ENCODE measurements at regions not wholly inside any gene's neighbourhood (a gene's known extent, or its start where the extent isn't known, plus 50 kb on each side); places are given as distances from the start of the nearest gene placed in this dataset.

GRCh38 chr10:107727767-107728317, 563.3 kb upstream of the SORCS1 start:
- DNase-seq, result peak; percentile 83

GRCh38 chr10:107718864-107719263, 554.4 kb upstream of the SORCS1 start:
- DNase-seq, result no peak

- DNase-seq, result no peak
Measured at GRCh38 chr10:107717046-107717445, 552.5 kb upstream of the SORCS1 start.

GRCh38 chr10:107715565-107715964, 551.1 kb upstream of the SORCS1 start:
- no peak for DNase-seq

GRCh38 chr10:107708981-107709380, 544.5 kb upstream of the SORCS1 start:
- DNase-seq, result no peak

GRCh38 chr10:107706096-107706725, 541.7 kb upstream of the SORCS1 start:
- no peak for DNase-seq

GRCh38 chr10:107701943-107702342, 537.4 kb upstream of the SORCS1 start:
- DNase-seq, result no peak

GRCh38 chr10:107692072-107692471, 527.6 kb upstream of the SORCS1 start:
- no peak for DNase-seq

GRCh38 chr10:107689323-107689722, 524.8 kb upstream of the SORCS1 start:
- DNase-seq, result no peak

GRCh38 chr10:107687701-107688100, 523.2 kb upstream of the SORCS1 start:
- DNase-seq, result no peak

- no peak for DNase-seq
Measured at GRCh38 chr10:107686095-107686494, 521.6 kb upstream of the SORCS1 start.

- DNase-seq, result no peak
Measured at GRCh38 chr10:107671960-107672359, 507.5 kb upstream of the SORCS1 start.

- DNase-seq, result no peak
Measured at GRCh38 chr10:107666214-107666613, 501.7 kb upstream of the SORCS1 start.

- DNase-seq, result no peak
Measured at GRCh38 chr10:107665459-107665858, 501.0 kb upstream of the SORCS1 start.

- no peak for DNase-seq
Measured at GRCh38 chr10:107657851-107658250, 493.3 kb upstream of the SORCS1 start.

- DNase-seq, result no peak
Measured at GRCh38 chr10:107656932-107657331, 492.4 kb upstream of the SORCS1 start.

GRCh38 chr10:107653832-107654287, 489.4 kb upstream of the SORCS1 start:
- peak; percentile 81 for DNase-seq

- no peak for DNase-seq
Measured at GRCh38 chr10:107650939-107651338, 486.4 kb upstream of the SORCS1 start.

GRCh38 chr10:107649249-107649648, 484.7 kb upstream of the SORCS1 start:
- DNase-seq, result no peak

- DNase-seq, result no peak
Measured at GRCh38 chr10:107647462-107647861, 483.0 kb upstream of the SORCS1 start.

- peak; percentile 40 for DNase-seq
Measured at GRCh38 chr10:107631876-107632275, 467.4 kb upstream of the SORCS1 start.

GRCh38 chr10:107626862-107627261, 462.4 kb upstream of the SORCS1 start:
- no peak for DNase-seq

GRCh38 chr10:107623292-107623691, 458.8 kb upstream of the SORCS1 start:
- DNase-seq, result no peak

- peak; percentile 47 for DNase-seq
Measured at GRCh38 chr10:107619139-107619538, 454.6 kb upstream of the SORCS1 start.

- DNase-seq, result peak; percentile 63
Measured at GRCh38 chr10:107618504-107618994, 454.0 kb upstream of the SORCS1 start.

All from NCI-H69 (cell line).